Loucy (cell line): ENCODE measurements at regions not wholly inside any gene's neighbourhood (a gene's known extent, or its start where the extent isn't known, plus 50 kb on each side); places are given as distances from the start of the nearest gene placed in this dataset.

Experiments
- H2AFZ ChIP-seq: fragments of 200-600 bp; sonication (generic); 2 replicates; pipeline ENCODE4 v1.6.0; 2016; ENCODE audit warnings: antibody characterized with exemption, mild to moderate bottlenecking, low read length, moderate library complexity
- H3F3A ChIP-seq: fragments of 200-600 bp; 2 replicates; pipeline ENCODE4 v1.6.0; 2016; ENCODE audit warnings: antibody characterized with exemption, low read depth, mild to moderate bottlenecking
- H3K27me3 ChIP-seq: fragments of 200-600 bp; sonication (generic); 2 replicates; pipeline ENCODE4 v1.6.1; 2014; ENCODE audit warnings: low read length, mild to moderate bottlenecking; ENCODE audit not compliant: insufficient read depth, poor library complexity, severe bottlenecking
- H3K36me3 ChIP-seq: fragments of 200-600 bp; sonication (generic); 2 replicates; pipeline ENCODE4 v1.6.1; 2016; ENCODE audit warnings: low read length; ENCODE audit not compliant: insufficient read depth
- H3K4me1 ChIP-seq: fragments of 200-600 bp; sonication (generic); 2 replicates; pipeline ENCODE4 v1.5.1; 2014; ENCODE audit warnings: low read length, mild to moderate bottlenecking; ENCODE audit not compliant: insufficient read depth, poor library complexity, severe bottlenecking
- H3K4me2 ChIP-seq: fragments of 200-600 bp; sonication (generic); 2 replicates; pipeline ENCODE4 v1.6.0; 2014; ENCODE audit warnings: antibody characterized with exemption, low read length, low read depth, mild to moderate bottlenecking; ENCODE audit not compliant: poor library complexity, severe bottlenecking
- H3K4me3 ChIP-seq: fragments of 200-600 bp; sonication (generic); 2 replicates; pipeline ENCODE4 v1.5.1; 2014; ENCODE audit warnings: low read length, mild to moderate bottlenecking, mixed read lengths; ENCODE audit not compliant: poor library complexity, severe bottlenecking
- H3K79me2 ChIP-seq: fragments of 200-600 bp; sonication (generic); 2 replicates; pipeline ENCODE4 v1.6.1; 2014; ENCODE audit warnings: low read length; ENCODE audit not compliant: insufficient read depth
- H3K9ac ChIP-seq: fragments of 200-600 bp; sonication (generic); 2 replicates; pipeline ENCODE4 v1.6.0; 2014; ENCODE audit warnings: mild to moderate bottlenecking, low read depth, low read length, moderate library complexity; ENCODE audit not compliant: poor library complexity, severe bottlenecking
- H3K9me2 ChIP-seq: fragments of 200-600 bp; sonication (generic); replicated peaks from 2 replicates; pipeline ENCODE4 v1.6.1; 2016; ENCODE audit warnings: low read depth, low read length, mixed read lengths
- H3K9me3 ChIP-seq: fragments of 200-600 bp; sonication (generic); 2 replicates; pipeline ENCODE4 v1.6.1; 2014; ENCODE audit warnings: mild to moderate bottlenecking, antibody characterized with exemption, low read length, low read depth; ENCODE audit not compliant: insufficient read depth
- H4K20me1 ChIP-seq: fragments of 200-600 bp; sonication (generic); 2 replicates; pipeline ENCODE4 v1.6.0; 2014; ENCODE audit warnings: antibody characterized with exemption, low read length, mild to moderate bottlenecking; ENCODE audit not compliant: insufficient read depth, poor library complexity, severe bottlenecking
- CTCF ChIP-seq: fragments of 200-600 bp; sonication (generic); conservative IDR thresholded peaks from 2 replicates; pipeline ENCODE4 v1.5.1; 2014; ENCODE audit warnings: mild to moderate bottlenecking, antibody characterized with exemption, low read length
- EZH2phosphoT487 ChIP-seq: fragments of 200-600 bp; IDR thresholded peaks from 2 replicates; pipeline ENCODE4 v1.6.1; 2018; ENCODE audit warnings: antibody characterized with exemption, mild to moderate bottlenecking, moderate library complexity, borderline replicate concordance

- H3K36me3 ChIP-seq = no peaks in the 10 kb centered on the region
- no peaks in the 10 kb centered on the region for H3K9me3 ChIP-seq
- H3K79me2 ChIP-seq = no peaks in the 10 kb centered on the region
- no peaks in the 10 kb centered on the region for H3K9me2 ChIP-seq
- no peak overlapping the region for H3K9ac ChIP-seq
- H3F3A ChIP-seq = no peaks in the 10 kb centered on the region
- no peak overlapping the region for H3K4me3 ChIP-seq
- no peaks in the 10 kb centered on the region for H4K20me1 ChIP-seq
- H2AFZ ChIP-seq = no peak overlapping the region
- H3K4me2 ChIP-seq = no peak overlapping the region
- no peaks in the 10 kb centered on the region for H3K4me1 ChIP-seq
- no peaks in the 10 kb centered on the region for H3K27me3 ChIP-seq
- TF ChIP-seq CTCF (no peak), EZH2phosphoT487 (no peak)
Measured at GRCh38 chr10:4556527-4556926, 269.5 kb upstream of the AKR1E2 start.

GRCh38 chr10:4555920-4556319, 270.1 kb upstream of the AKR1E2 start:
- no peaks in the 10 kb centered on the region for H3K9me2 ChIP-seq
- H3F3A ChIP-seq = no peaks in the 10 kb centered on the region
- H2AFZ ChIP-seq = no peak overlapping the region
- H3K4me2 ChIP-seq = no peak overlapping the region
- H3K4me3 ChIP-seq = no peak overlapping the region
- no peaks in the 10 kb centered on the region for H3K4me1 ChIP-seq
- no peaks in the 10 kb centered on the region for H3K9me3 ChIP-seq
- no peaks in the 10 kb centered on the region for H4K20me1 ChIP-seq
- no peak overlapping the region for H3K9ac ChIP-seq
- no peaks in the 10 kb centered on the region for H3K27me3 ChIP-seq
- no peaks in the 10 kb centered on the region for H3K79me2 ChIP-seq
- no peak for TF ChIP-seq CTCF
- TF ChIP-seq EZH2phosphoT487 = no peak
- no peaks in the 10 kb centered on the region for H3K36me3 ChIP-seq

- Histone ChIP-seq H3F3A (no peaks in the 10 kb centered on the region), H3K9ac (no peak overlapping the region), H3K4me3 (no peak overlapping the region), H3K79me2 (no peaks in the 10 kb centered on the region), H3K27me3 (no peaks in the 10 kb centered on the region), H3K9me2 (no peaks in the 10 kb centered on the region), H4K20me1 (no peaks in the 10 kb centered on the region), H3K4me2 (no peak overlapping the region), H3K4me1 (no peaks in the 10 kb centered on the region), H2AFZ (no peak overlapping the region), H3K36me3 (no peaks in the 10 kb centered on the region), H3K9me3 (no peaks in the 10 kb centered on the region)
- TF ChIP-seq EZH2phosphoT487 = no peak
- no peak for TF ChIP-seq CTCF
Measured at GRCh38 chr10:4549139-4549653, 276.8 kb upstream of the AKR1E2 start.
